ENCODE measurements at regions not wholly inside any gene's neighbourhood (a gene's known extent, or its start where the extent isn't known, plus 50 kb on each side); places are given as distances from the start of the nearest gene placed in this dataset.

- H3K36me3 ChIP-seq (ENCODE audit: control insufficient read depth in 5 of 5, insufficient read depth in 5 of 5, low read length in 5 of 5): no peaks in the 10 kb centered on the region
- H3K9me3 ChIP-seq (ENCODE audit: control insufficient read depth in 5 of 5, low read length in 5 of 5): no peaks in the 10 kb centered on the region
- no peak overlapping the region for H3K4me3 ChIP-seq (ENCODE audit: low read depth in 1 of 5, low read length in 5 of 5)
- H3K27ac ChIP-seq (ENCODE audit: low read depth, low read length): no peak overlapping the region
- H3K4me1 ChIP-seq (ENCODE audit: control insufficient read depth in 5 of 5, insufficient read depth in 5 of 5, low read length in 5 of 5): peaks cover 0 to 10% (median 8%) of the 10 kb centered on the region in 5 donors
- no peaks in the 10 kb centered on the region for H3K27me3 ChIP-seq (ENCODE audit: control insufficient read depth in 5 of 5, insufficient read depth in 4 of 5, low read length in 5 of 5)
- H3K9ac ChIP-seq (ENCODE audit: low read length in 5 of 5): no peak overlapping the region
These were observed 164.1 kb upstream of the PPARGC1A start for GRCh38 chr4:24053934-24054333.

GRCh38 chr4:24044610-24045589, 155.1 kb upstream of the PPARGC1A start:
- Histone ChIP-seq H3K9ac (ENCODE audit: low read length in 5 of 5) (no peak overlapping the region), H3K27ac (ENCODE audit: low read depth, low read length) (no peak overlapping the region), H3K4me3 (ENCODE audit: low read depth in 1 of 5, low read length in 5 of 5) (no peak overlapping the region), H3K27me3 (ENCODE audit: control insufficient read depth in 5 of 5, insufficient read depth in 4 of 5, low read length in 5 of 5) (no peaks in the 10 kb centered on the region), H3K36me3 (ENCODE audit: control insufficient read depth in 5 of 5, insufficient read depth in 5 of 5, low read length in 5 of 5) (no peaks in the 10 kb centered on the region), H3K9me3 (ENCODE audit: control insufficient read depth in 5 of 5, low read length in 5 of 5) (no peaks in the 10 kb centered on the region), H3K4me1 (ENCODE audit: control insufficient read depth in 5 of 5, insufficient read depth in 5 of 5, low read length in 5 of 5) (no peaks in the 10 kb centered on the region)

GRCh38 chr4:24042094-24042493, 152.2 kb upstream of the PPARGC1A start:
- H3K36me3 ChIP-seq (ENCODE audit: control insufficient read depth in 5 of 5, insufficient read depth in 5 of 5, low read length in 5 of 5): no peaks in the 10 kb centered on the region
- no peak overlapping the region for H3K9ac ChIP-seq (ENCODE audit: low read length in 5 of 5)
- peaks cover 0 to 5% (median 0%) of the 10 kb centered on the region in 5 donors for H3K4me1 ChIP-seq (ENCODE audit: control insufficient read depth in 5 of 5, insufficient read depth in 5 of 5, low read length in 5 of 5)
- H3K27me3 ChIP-seq (ENCODE audit: control insufficient read depth in 5 of 5, insufficient read depth in 4 of 5, low read length in 5 of 5): no peaks in the 10 kb centered on the region
- no peak overlapping the region for H3K4me3 ChIP-seq (ENCODE audit: low read depth in 1 of 5, low read length in 5 of 5)
- H3K27ac ChIP-seq (ENCODE audit: low read depth, low read length): no peak overlapping the region
- H3K9me3 ChIP-seq (ENCODE audit: control insufficient read depth in 5 of 5, low read length in 5 of 5): no peaks in the 10 kb centered on the region

GRCh38 chr4:24040811-24041210, 151.0 kb upstream of the PPARGC1A start:
- Histone ChIP-seq H3K36me3 (ENCODE audit: control insufficient read depth in 5 of 5, insufficient read depth in 5 of 5, low read length in 5 of 5) (no peaks in the 10 kb centered on the region), H3K27me3 (ENCODE audit: control insufficient read depth in 5 of 5, insufficient read depth in 4 of 5, low read length in 5 of 5) (no peaks in the 10 kb centered on the region), H3K9me3 (ENCODE audit: control insufficient read depth in 5 of 5, low read length in 5 of 5) (no peaks in the 10 kb centered on the region), H3K9ac (ENCODE audit: low read length in 5 of 5) (no peak overlapping the region), H3K4me1 (ENCODE audit: control insufficient read depth in 5 of 5, insufficient read depth in 5 of 5, low read length in 5 of 5) (peaks cover 0 to 5% (median 0%) of the 10 kb centered on the region in 5 donors), H3K27ac (ENCODE audit: low read depth, low read length) (no peak overlapping the region), H3K4me3 (ENCODE audit: low read depth in 1 of 5, low read length in 5 of 5) (no peak overlapping the region)

- Histone ChIP-seq H3K4me1 (ENCODE audit: control insufficient read depth in 5 of 5, insufficient read depth in 5 of 5, low read length in 5 of 5) (peaks cover 0 to 3% (median 0%) of the 10 kb centered on the region in 5 donors), H3K9ac (ENCODE audit: low read length in 5 of 5) (no peak overlapping the region), H3K36me3 (ENCODE audit: control insufficient read depth in 5 of 5, insufficient read depth in 5 of 5, low read length in 5 of 5) (no peaks in the 10 kb centered on the region), H3K27ac (ENCODE audit: low read depth, low read length) (no peak overlapping the region), H3K4me3 (ENCODE audit: low read depth in 1 of 5, low read length in 5 of 5) (no peak overlapping the region), H3K9me3 (ENCODE audit: control insufficient read depth in 5 of 5, low read length in 5 of 5) (no peaks in the 10 kb centered on the region), H3K27me3 (ENCODE audit: control insufficient read depth in 5 of 5, insufficient read depth in 4 of 5, low read length in 5 of 5) (no peaks in the 10 kb centered on the region)
These were observed 143.8 kb upstream of the PPARGC1A start for GRCh38 chr4:24033626-24034025.

GRCh38 chr4:24032371-24032989, 142.6 kb upstream of the PPARGC1A start:
- Histone ChIP-seq H3K27ac (ENCODE audit: low read depth, low read length) (no peak overlapping the region), H3K36me3 (ENCODE audit: control insufficient read depth in 5 of 5, insufficient read depth in 5 of 5, low read length in 5 of 5) (no peaks in the 10 kb centered on the region), H3K9ac (ENCODE audit: low read length in 5 of 5) (no peak overlapping the region), H3K27me3 (ENCODE audit: control insufficient read depth in 5 of 5, insufficient read depth in 4 of 5, low read length in 5 of 5) (no peaks in the 10 kb centered on the region), H3K4me3 (ENCODE audit: low read depth in 1 of 5, low read length in 5 of 5) (no peak overlapping the region), H3K9me3 (ENCODE audit: control insufficient read depth in 5 of 5, low read length in 5 of 5) (no peaks in the 10 kb centered on the region), H3K4me1 (ENCODE audit: control insufficient read depth in 5 of 5, insufficient read depth in 5 of 5, low read length in 5 of 5) (peaks cover 0 to 2% (median 0%) of the 10 kb centered on the region in 5 donors)

GRCh38 chr4:24026596-24026995, 136.7 kb upstream of the PPARGC1A start:
- no peaks in the 10 kb centered on the region for H3K36me3 ChIP-seq (ENCODE audit: control insufficient read depth in 5 of 5, insufficient read depth in 5 of 5, low read length in 5 of 5)
- H3K4me3 ChIP-seq (ENCODE audit: low read depth in 1 of 5, low read length in 5 of 5): no peak overlapping the region
- peaks cover 0 to 8% (median 0%) of the 10 kb centered on the region in 5 donors for H3K4me1 ChIP-seq (ENCODE audit: control insufficient read depth in 5 of 5, insufficient read depth in 5 of 5, low read length in 5 of 5)
- no peak overlapping the region for H3K9ac ChIP-seq (ENCODE audit: low read length in 5 of 5)
- H3K27ac ChIP-seq (ENCODE audit: low read depth, low read length): no peak overlapping the region
- no peaks in the 10 kb centered on the region for H3K9me3 ChIP-seq (ENCODE audit: control insufficient read depth in 5 of 5, low read length in 5 of 5)
- peaks cover 0 to 3% (median 0%) of the 10 kb centered on the region in 5 donors for H3K27me3 ChIP-seq (ENCODE audit: control insufficient read depth in 5 of 5, insufficient read depth in 4 of 5, low read length in 5 of 5)

- Histone ChIP-seq H3K9ac (ENCODE audit: low read length in 5 of 5) (no peak overlapping the region), H3K36me3 (ENCODE audit: control insufficient read depth in 5 of 5, insufficient read depth in 5 of 5, low read length in 5 of 5) (no peaks in the 10 kb centered on the region), H3K4me3 (ENCODE audit: low read depth in 1 of 5, low read length in 5 of 5) (no peak overlapping the region), H3K27me3 (ENCODE audit: control insufficient read depth in 5 of 5, insufficient read depth in 4 of 5, low read length in 5 of 5) (peaks cover 0 to 4% (median 0%) of the 10 kb centered on the region in 5 donors), H3K4me1 (ENCODE audit: control insufficient read depth in 5 of 5, insufficient read depth in 5 of 5, low read length in 5 of 5) (peaks cover 0 to 8% (median 0%) of the 10 kb centered on the region in 5 donors), H3K9me3 (ENCODE audit: control insufficient read depth in 5 of 5, low read length in 5 of 5) (no peaks in the 10 kb centered on the region), H3K27ac (ENCODE audit: low read depth, low read length) (no peak overlapping the region)
These were observed 134.8 kb upstream of the PPARGC1A start for GRCh38 chr4:24024605-24025004.

- H3K9me3 ChIP-seq (ENCODE audit: control insufficient read depth in 5 of 5, low read length in 5 of 5): no peaks in the 10 kb centered on the region
- H3K4me1 ChIP-seq (ENCODE audit: control insufficient read depth in 5 of 5, insufficient read depth in 5 of 5, low read length in 5 of 5): peaks cover 0 to 8% (median 0%) of the 10 kb centered on the region in 5 donors
- no peak overlapping the region for H3K27ac ChIP-seq (ENCODE audit: low read depth, low read length)
- H3K36me3 ChIP-seq (ENCODE audit: control insufficient read depth in 5 of 5, insufficient read depth in 5 of 5, low read length in 5 of 5): no peaks in the 10 kb centered on the region
- peaks cover 0 to 4% (median 0%) of the 10 kb centered on the region in 5 donors for H3K27me3 ChIP-seq (ENCODE audit: control insufficient read depth in 5 of 5, insufficient read depth in 4 of 5, low read length in 5 of 5)
- no peak overlapping the region for H3K4me3 ChIP-seq (ENCODE audit: low read depth in 1 of 5, low read length in 5 of 5)
- no peak overlapping the region for H3K9ac ChIP-seq (ENCODE audit: low read length in 5 of 5)
These were observed 134.3 kb upstream of the PPARGC1A start for GRCh38 chr4:24024157-24024556.

GRCh38 chr4:24015782-24016181, 125.9 kb upstream of the PPARGC1A start:
- Histone ChIP-seq H3K9ac (ENCODE audit: low read length in 5 of 5) (no peak overlapping the region), H3K27me3 (ENCODE audit: control insufficient read depth in 5 of 5, insufficient read depth in 4 of 5, low read length in 5 of 5) (peaks cover 0 to under 1% (median 0%) of the 10 kb centered on the region in 5 donors), H3K4me3 (ENCODE audit: low read depth in 1 of 5, low read length in 5 of 5) (no peak overlapping the region), H3K36me3 (ENCODE audit: control insufficient read depth in 5 of 5, insufficient read depth in 5 of 5, low read length in 5 of 5) (no peaks in the 10 kb centered on the region), H3K27ac (ENCODE audit: low read depth, low read length) (no peak overlapping the region), H3K9me3 (ENCODE audit: control insufficient read depth in 5 of 5, low read length in 5 of 5) (no peaks in the 10 kb centered on the region), H3K4me1 (ENCODE audit: control insufficient read depth in 5 of 5, insufficient read depth in 5 of 5, low read length in 5 of 5) (peaks cover 0 to 4% (median 0%) of the 10 kb centered on the region in 5 donors)
